GM13976 (cell line): ENCODE measurements at regions not wholly inside any gene's neighbourhood (a gene's known extent, or its start where the extent isn't known, plus 50 kb on each side); places are given as distances from the start of the nearest gene placed in this dataset.
"Not testable (repeated sequence)": the region's sequence is repeated elsewhere in the genome, so short reads cannot be mapped to it uniquely, and the experiment has no call there.

ENCODE experiments used
- DNase-seq: peaks from one replicate; pipeline ENCODE4 v3.0.0; 2012; ENCODE audit warnings: low spot score
- CTCF ChIP-seq: IDR thresholded peaks from 2 replicates; pipeline ENCODE4 v1.5.1; 2012; ENCODE audit warnings: borderline replicate concordance, mild to moderate bottlenecking; ENCODE audit not compliant: insufficient read depth; ENCODE audit errors: extremely low read depth, missing control alignments, control extremely low read depth
- in situ Hi-C: fragments of 300-500 bp; cut with MboI; formaldehyde crosslinking; loops from one replicate; pipeline ENCODE4 v1.12.0; 2022; ENCODE audit warnings: low sequenced_read_pairs, mixed read lengths, inconsistent platforms; ENCODE audit not compliant: unreplicated experiment

DNA sequence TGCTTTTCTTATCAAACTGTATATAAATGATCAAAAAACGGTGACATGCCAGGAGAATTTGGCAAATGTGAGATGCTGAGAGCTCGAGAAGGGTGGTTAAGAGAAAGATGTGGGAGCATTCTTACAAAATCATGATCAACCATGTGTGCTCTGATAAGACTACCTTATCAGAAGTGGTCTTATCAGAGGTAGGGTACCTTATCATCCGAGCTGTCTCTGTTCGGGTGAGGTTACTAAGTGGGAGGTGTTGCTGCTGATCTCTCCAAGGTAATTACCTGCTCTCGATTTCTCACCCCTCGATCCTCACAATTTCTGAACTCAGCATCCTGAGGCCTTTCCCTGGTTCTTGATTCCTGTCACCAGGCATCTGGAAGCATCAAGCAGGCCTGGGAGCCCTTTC is 813.0 kb upstream of the ID2 start:
- in situ Hi-C loops: no loop called here
- no peak for DNase-seq
- no peak for TF ChIP-seq CTCF

DNA sequence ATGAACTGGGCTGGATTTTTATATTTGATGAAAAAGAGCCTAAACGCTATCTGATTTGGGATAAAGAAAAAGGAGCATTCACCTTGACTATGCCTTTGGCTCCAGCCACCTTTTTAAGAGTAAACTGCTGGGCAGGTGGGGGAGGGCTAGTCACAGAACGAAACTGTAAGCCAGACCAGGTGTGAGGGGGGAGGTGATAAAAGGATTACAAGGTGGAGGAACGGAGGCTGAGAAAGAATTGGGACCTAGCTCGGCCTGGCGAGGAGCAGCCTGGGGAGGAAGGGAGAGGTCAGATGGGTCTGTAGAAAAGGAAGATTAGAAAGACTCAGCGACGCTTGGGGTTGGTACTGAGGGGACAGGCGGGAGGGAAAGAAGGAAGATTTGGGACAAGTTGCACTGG is 805.4 kb upstream of the ID2 start:
- in situ Hi-C loops, DNase-seq: not testable (repeated sequence)

- in situ Hi-C loops, DNase-seq: not testable (repeated sequence)
These were observed 803.6 kb upstream of the ID2 start for GRCh38 chr2:7878266-7878665.

GRCh38 chr2:7878786-7879482 is 802.9 kb upstream of the ID2 start:
- in situ Hi-C loops: no loop called here
- TF ChIP-seq CTCF: no peak
- DNase-seq: no peak

- in situ Hi-C loops: no loop called here
- no peak for DNase-seq
- TF ChIP-seq CTCF: no peak
These were observed 802.4 kb upstream of the ID2 start for GRCh38 chr2:7879483-7879835.

GRCh38 chr2:7880126-7880525 is 801.7 kb upstream of the ID2 start:
- in situ Hi-C loops: no loop called here
- no peak for TF ChIP-seq CTCF
- no peak for DNase-seq

DNA sequence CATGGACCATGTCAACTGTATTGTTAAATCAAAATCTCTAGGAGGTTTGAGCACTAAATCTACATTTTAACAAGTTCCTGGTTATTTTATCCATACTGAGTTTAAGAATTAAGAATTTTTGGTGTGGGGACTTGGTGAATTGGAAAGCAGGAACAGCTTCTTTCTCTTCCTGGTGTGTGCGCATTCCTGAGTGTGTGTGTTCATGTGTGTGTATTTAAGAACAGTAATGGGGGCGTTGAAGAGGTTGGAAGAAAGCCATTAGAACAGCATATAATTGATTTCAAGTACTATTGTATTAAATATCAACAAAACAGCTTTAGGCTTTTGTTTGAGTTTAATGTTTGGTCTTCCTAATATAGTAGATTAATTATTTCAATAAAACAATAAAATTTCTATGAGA is 801.3 kb upstream of the ID2 start:
- no peak for DNase-seq
- TF ChIP-seq CTCF: no peak
- in situ Hi-C loops: no loop called here

GRCh38 chr2:7881063-7881462 is 800.8 kb upstream of the ID2 start:
- TF ChIP-seq CTCF: no peak
- in situ Hi-C loops: no loop called here
- DNase-seq: no peak
